ENCODE measurements at regions not wholly inside any gene's neighbourhood (a gene's known extent, or its start where the extent isn't known, plus 50 kb on each side); places are given as distances from the start of the nearest gene placed in this dataset.

GRCh38 chr6:79421707-79422484 lies 115.3 kb downstream of the LCA5 start:
- TF ChIP-seq CTCF (conservative IDR thresholded peaks at IDR 0.05) (no peak), EZH2 (IDR thresholded peaks at IDR 0.05; ENCODE audit: low read depth) (no peak)

Measured in PC-9 (cell line).